ENCODE measurements at regions not wholly inside any gene's neighbourhood (a gene's known extent, or its start where the extent isn't known, plus 50 kb on each side); places are given as distances from the start of the nearest gene placed in this dataset.

GRCh38 chr14:49999826-50000379 is 107.0 kb downstream of the ARF6 start:
- no peak for DNase-seq

GRCh38 chr14:50000380-50001150 is 107.7 kb downstream of the ARF6 start:
- peak; percentile 72 for DNase-seq

- no peak for DNase-seq
Observed at GRCh38 chr14:50001151-50001998, 108.5 kb downstream of the ARF6 start.

- no peak for DNase-seq
Observed at GRCh38 chr14:50001999-50002925, 109.4 kb downstream of the ARF6 start.

- no peak for DNase-seq
Observed at GRCh38 chr14:50002926-50003212, 110.0 kb downstream of the ARF6 start.

GRCh38 chr14:50003213-50004021 is 110.5 kb downstream of the ARF6 start:
- peak; percentile 73 for DNase-seq

- DNase-seq: no peak
Observed at GRCh38 chr14:50006141-50006540, 110.2 kb downstream of the VCPKMT start.

GRCh38 chr14:50007123-50007903 is 109.1 kb downstream of the VCPKMT start:
- no peak for DNase-seq

- DNase-seq: no peak
Observed at GRCh38 chr14:50008562-50008961, 107.8 kb downstream of the VCPKMT start.

GRCh38 chr14:50008974-50009373 is 107.4 kb downstream of the VCPKMT start:
- no peak for DNase-seq

- DNase-seq: no peak
Observed at GRCh38 chr14:50010752-50011151, 105.6 kb downstream of the VCPKMT start.

- DNase-seq: no peak
Observed at GRCh38 chr14:50011242-50011641, 105.1 kb downstream of the VCPKMT start.

GRCh38 chr14:50012644-50013043 is 103.7 kb downstream of the VCPKMT start:
- DNase-seq: no peak

GRCh38 chr14:50013198-50013918 is 103.0 kb downstream of the VCPKMT start:
- no peak for DNase-seq

- DNase-seq: no peak
Observed at GRCh38 chr14:50013934-50014333, 102.4 kb downstream of the VCPKMT start.

GRCh38 chr14:50014809-50015430 is 101.5 kb downstream of the VCPKMT start:
- DNase-seq: no peak

- no peak for DNase-seq
Observed at GRCh38 chr14:50015716-50016115, 100.7 kb downstream of the VCPKMT start.

GRCh38 chr14:50018201-50018932 is 98.0 kb downstream of the VCPKMT start:
- no peak for DNase-seq

- DNase-seq: no peak
Observed at GRCh38 chr14:50018933-50019210, 97.5 kb downstream of the VCPKMT start.

GRCh38 chr14:50020184-50020583 is 96.2 kb downstream of the VCPKMT start:
- DNase-seq: no peak

Data from eye (tissue), 1 donor.